ENCODE measurements at regions not wholly inside any gene's neighbourhood (a gene's known extent, or its start where the extent isn't known, plus 50 kb on each side); places are given as distances from the start of the nearest gene placed in this dataset.

- in situ Hi-C loops (cut with HindIII; ENCODE audit: low sequenced_read_pairs), result no loop called here
- DNase-seq (ENCODE audit: low read depth, low spot score), result no peak
- no peak for TF ChIP-seq CTCF (IDR thresholded peaks at IDR 0.05; ENCODE audit: low read depth, low read length)
- H3K4me3 ChIP-seq (ENCODE audit: low read depth, low read length), result no peak overlapping the region
These were observed 51.3 kb upstream of the FOXC1 start for GRCh38 chr6:1558388-1558787.

All from astrocyte of the spinal cord (primary cell).